Suprapubic skin (tissue), 4 donors: ENCODE measurements at regions not wholly inside any gene's neighbourhood (a gene's known extent, or its start where the extent isn't known, plus 50 kb on each side); places are given as distances from the start of the nearest gene placed in this dataset.

Source experiments
- DNase-seq, 2 donors: peaks; one replicate each; pipeline ENCODE4 v3.0.0-alpha.2; 2019; ENCODE audit warnings: low spot score in 2 of 2
- H3K27ac ChIP-seq: fragments of 200-600 bp; sonication (generic); one replicate; pipeline ENCODE4 v1.5.1; 2019
- H3K27me3 ChIP-seq: fragments of 200-600 bp; sonication (generic); one replicate; pipeline ENCODE4 v1.5.1; 2019
- H3K36me3 ChIP-seq: fragments of 200-600 bp; sonication (generic); one replicate; pipeline ENCODE4 v1.5.1; 2019
- H3K4me1 ChIP-seq: fragments of 200-600 bp; sonication (generic); one replicate; pipeline ENCODE4 v1.5.1; 2019
- H3K4me3 ChIP-seq: fragments of 200-600 bp; sonication (generic); one replicate; pipeline ENCODE4 v1.5.1; 2019; ENCODE audit warnings: mild to moderate bottlenecking
- H3K9me3 ChIP-seq: fragments of 200-600 bp; sonication (generic); one replicate; pipeline ENCODE4 v1.5.1; 2019
- EP300 ChIP-seq: sonication (generic); formaldehyde crosslinking; IDR thresholded peaks from one replicate; pipeline ENCODE4 v1.6.1; 2017; ENCODE audit warnings: antibody characterized with exemption
- POLR2A ChIP-seq, 2 donors: fragments of 450-650 bp; IDR thresholded peaks; one replicate each; pipeline ENCODE4 v1.6.1; 2017; ENCODE audit warnings: antibody characterized with exemption in 2 of 2, mild to moderate bottlenecking in 2 of 2, moderate library complexity in 2 of 2
- POLR2AphosphoS5 ChIP-seq, 3 donors: sonication (generic); formaldehyde crosslinking; IDR thresholded peaks; one replicate each; pipeline ENCODE4 v1.6.1; 2017; ENCODE audit warnings: antibody characterized with exemption in 3 of 3
- WGBS: methylation state at CpG from one replicate; pipeline ENCODE4 v1.1.5; 2018; 5-methylcytosine and 5-hydroxymethylcytosine counted together
- TF ChIP-seq, protein P1 (sequence below), 2 donors: fragments of 200-600 bp in 1 of 2; fragments of 450-650 bp in 1 of 2; sonication (generic) in 1 of 2; IDR thresholded peaks; one replicate each; pipeline ENCODE4 v1.5.1; 2016 to 2019; ENCODE audit warnings: antibody characterized with exemption in 2 of 2, mild to moderate bottlenecking in 1 of 2, moderate library complexity in 1 of 2

GRCh38 chr7:27459021-27459730 lies 203.5 kb downstream of the HIBADH start:
- 54% methylated on average over 4 of the region's 4 CpGs for WGBS
- H3K4me1 ChIP-seq, result peaks cover 5% of the 10 kb centered on the region
- TF ChIP-seq POLR2AphosphoS5 (IDR thresholded peaks at IDR 0.05) (no peak), EP300 (no peak), POLR2A (IDR thresholded peaks at IDR 0.05) (no peak)
- TF ChIP-seq, protein P1, sequence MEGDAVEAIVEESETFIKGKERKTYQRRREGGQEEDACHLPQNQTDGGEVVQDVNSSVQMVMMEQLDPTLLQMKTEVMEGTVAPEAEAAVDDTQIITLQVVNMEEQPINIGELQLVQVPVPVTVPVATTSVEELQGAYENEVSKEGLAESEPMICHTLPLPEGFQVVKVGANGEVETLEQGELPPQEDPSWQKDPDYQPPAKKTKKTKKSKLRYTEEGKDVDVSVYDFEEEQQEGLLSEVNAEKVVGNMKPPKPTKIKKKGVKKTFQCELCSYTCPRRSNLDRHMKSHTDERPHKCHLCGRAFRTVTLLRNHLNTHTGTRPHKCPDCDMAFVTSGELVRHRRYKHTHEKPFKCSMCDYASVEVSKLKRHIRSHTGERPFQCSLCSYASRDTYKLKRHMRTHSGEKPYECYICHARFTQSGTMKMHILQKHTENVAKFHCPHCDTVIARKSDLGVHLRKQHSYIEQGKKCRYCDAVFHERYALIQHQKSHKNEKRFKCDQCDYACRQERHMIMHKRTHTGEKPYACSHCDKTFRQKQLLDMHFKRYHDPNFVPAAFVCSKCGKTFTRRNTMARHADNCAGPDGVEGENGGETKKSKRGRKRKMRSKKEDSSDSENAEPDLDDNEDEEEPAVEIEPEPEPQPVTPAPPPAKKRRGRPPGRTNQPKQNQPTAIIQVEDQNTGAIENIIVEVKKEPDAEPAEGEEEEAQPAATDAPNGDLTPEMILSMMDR (IDR thresholded peaks at IDR 0.05), result no peak
- peak in 1 of 2 donors; percentile 57 for DNase-seq
- no peaks in the 10 kb centered on the region for H3K9me3 ChIP-seq
- H3K27ac ChIP-seq, result peak overlapping the region; percentile 2
- peaks cover 3% of the 10 kb centered on the region for H3K27me3 ChIP-seq
- no peaks in the 10 kb centered on the region for H3K36me3 ChIP-seq
- no peak overlapping the region for H3K4me3 ChIP-seq

DNA sequence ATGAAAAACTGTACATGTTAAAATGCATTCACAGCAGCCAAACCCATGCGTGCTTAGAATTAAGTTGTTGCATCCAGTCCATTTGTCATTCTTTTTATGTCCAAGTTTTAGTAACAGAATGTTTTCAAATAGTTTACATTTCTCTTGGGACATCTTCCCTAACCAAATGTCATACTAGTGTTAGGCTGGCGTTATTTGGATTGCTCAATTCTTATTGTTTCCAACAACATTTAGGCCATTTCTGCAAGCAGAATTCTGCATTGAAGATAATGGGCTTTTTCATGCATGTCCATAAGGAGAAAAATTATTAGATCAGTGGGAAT lies 203.0 kb downstream of the HIBADH start:
- no peak for DNase-seq
- Histone ChIP-seq H3K4me3 (no peak overlapping the region), H3K9me3 (no peaks in the 10 kb centered on the region), H3K27ac (peak overlapping the region; percentile 2), H3K36me3 (no peaks in the 10 kb centered on the region), H3K27me3 (peaks cover 3% of the 10 kb centered on the region), H3K4me1 (peaks cover 5% of the 10 kb centered on the region)
- no peak for TF ChIP-seq POLR2A (IDR thresholded peaks at IDR 0.05)
- no peak for TF ChIP-seq POLR2AphosphoS5 (IDR thresholded peaks at IDR 0.05)
- TF ChIP-seq, protein P1 (IDR thresholded peaks at IDR 0.05), result no peak
- no peak for TF ChIP-seq EP300
- WGBS, result 54% methylated on average over 2 of the region's 2 CpGs

DNA sequence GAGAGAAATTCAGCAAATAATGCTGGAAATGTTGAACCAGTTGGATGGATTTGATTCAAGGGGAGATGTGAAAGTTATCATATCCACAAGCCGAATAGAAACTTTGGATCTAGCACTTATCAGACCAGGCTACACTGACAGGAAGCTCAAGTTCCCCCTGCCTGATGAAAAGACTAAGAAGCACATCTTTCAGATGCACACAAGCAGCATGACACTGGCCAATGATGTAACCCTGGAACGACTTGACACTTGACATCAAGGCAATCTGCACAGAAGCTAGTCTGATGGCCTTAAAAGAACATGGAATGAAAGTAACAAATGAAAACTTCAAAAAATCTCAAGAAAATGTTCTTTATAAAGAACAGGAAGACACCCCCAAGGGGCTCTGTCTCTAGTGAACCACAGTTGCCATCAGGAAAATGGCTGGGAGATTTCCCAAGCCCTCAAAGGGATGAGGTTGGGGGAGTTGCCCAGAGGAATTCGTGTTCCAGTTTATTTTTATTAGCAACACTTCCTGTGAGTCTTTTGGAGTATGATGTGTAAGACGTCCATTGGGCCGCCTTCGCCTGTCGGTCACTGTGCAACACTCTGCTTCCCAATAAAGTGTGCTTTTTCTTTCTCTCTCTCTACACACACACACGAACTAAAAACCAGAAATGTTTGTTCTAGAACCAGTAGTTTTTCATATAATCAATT lies 200.0 kb downstream of the HIBADH start:
- TF ChIP-seq POLR2A (IDR thresholded peaks at IDR 0.05), result no peak
- TF ChIP-seq, protein P1 (IDR thresholded peaks at IDR 0.05), result no peak
- no peak for TF ChIP-seq EP300
- no peak for TF ChIP-seq POLR2AphosphoS5 (IDR thresholded peaks at IDR 0.05)
- DNase-seq, result no peak
- no peaks in the 10 kb centered on the region for H3K36me3 ChIP-seq
- peaks cover 5% of the 10 kb centered on the region for H3K4me1 ChIP-seq
- no peaks in the 10 kb centered on the region for H3K9me3 ChIP-seq
- peaks cover 7% of the 10 kb centered on the region for H3K27me3 ChIP-seq
- no peak overlapping the region for H3K27ac ChIP-seq
- WGBS, result 72% methylated on average over 8 of the region's 8 CpGs
- no peak overlapping the region for H3K4me3 ChIP-seq

GRCh38 chr7:27464970-27465369 lies 197.7 kb downstream of the HIBADH start:
- Histone ChIP-seq H3K27ac (no peak overlapping the region), H3K27me3 (peaks cover 7% of the 10 kb centered on the region), H3K4me1 (peaks cover 5% of the 10 kb centered on the region), H3K9me3 (no peaks in the 10 kb centered on the region), H3K36me3 (no peaks in the 10 kb centered on the region), H3K4me3 (no peak overlapping the region)
- no peak for DNase-seq
- WGBS, result 79% methylated on average over 2 of the region's 2 CpGs
- TF ChIP-seq, protein P1 (IDR thresholded peaks at IDR 0.05), result no peak
- TF ChIP-seq EP300 (no peak), POLR2AphosphoS5 (IDR thresholded peaks at IDR 0.05) (no peak), POLR2A (IDR thresholded peaks at IDR 0.05) (no peak)

DNA sequence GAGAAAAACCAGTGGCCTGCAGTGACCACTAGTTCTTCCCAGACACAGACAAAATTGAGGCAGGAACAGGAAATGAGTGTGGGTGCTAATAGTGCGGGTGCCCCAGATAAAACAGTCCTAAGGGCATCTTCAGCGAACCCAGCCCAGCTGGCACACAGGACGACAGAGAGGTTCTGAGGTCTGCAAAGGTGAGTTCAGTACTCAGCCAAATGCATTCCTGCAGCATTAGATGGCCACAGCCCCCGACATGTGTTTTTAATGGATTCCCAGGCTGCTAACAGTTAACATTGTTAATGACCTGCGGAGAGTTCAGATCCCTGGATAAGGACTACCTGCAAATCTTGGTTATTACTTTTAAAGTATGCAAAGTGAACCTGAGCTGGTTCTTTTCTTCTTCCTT lies 196.0 kb downstream of the HIBADH start:
- Histone ChIP-seq H3K27ac (no peak overlapping the region), H3K4me3 (no peak overlapping the region), H3K9me3 (no peaks in the 10 kb centered on the region), H3K4me1 (no peaks in the 10 kb centered on the region), H3K36me3 (no peaks in the 10 kb centered on the region), H3K27me3 (peaks cover 7% of the 10 kb centered on the region)
- 67% methylated on average over 5 of the region's 5 CpGs for WGBS
- TF ChIP-seq POLR2AphosphoS5 (IDR thresholded peaks at IDR 0.05) (no peak), EP300 (no peak), POLR2A (IDR thresholded peaks at IDR 0.05) (no peak)
- TF ChIP-seq, protein P1 (IDR thresholded peaks at IDR 0.05), result no peak
- DNase-seq, result no peak
